ENCODE measurements at regions not wholly inside any gene's neighbourhood (a gene's known extent, or its start where the extent isn't known, plus 50 kb on each side); places are given as distances from the start of the nearest gene placed in this dataset.
"Not testable (repeated sequence)": the region's sequence is repeated elsewhere in the genome, so short reads cannot be mapped to it uniquely, and the experiment has no call there.

DNA sequence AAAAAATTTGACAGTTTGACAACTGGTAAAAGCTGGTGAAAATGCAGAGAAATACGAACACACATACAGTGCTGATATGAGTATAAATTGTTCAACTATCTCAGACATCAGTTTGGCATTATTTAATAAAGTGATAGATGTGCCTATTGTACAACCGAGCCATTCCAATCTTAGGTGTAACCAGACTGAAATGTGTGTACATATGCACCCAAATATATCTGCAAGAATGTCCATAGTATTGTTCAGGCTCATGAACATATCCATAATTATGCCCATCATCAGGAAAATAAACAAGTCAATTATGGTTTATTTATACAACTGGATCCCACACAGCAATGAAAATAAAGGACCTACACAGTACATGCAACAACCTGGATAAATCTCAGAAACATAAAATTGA lies 188.9 kb upstream of the DDX53 start:
- DNase-seq, result no peak

DNA sequence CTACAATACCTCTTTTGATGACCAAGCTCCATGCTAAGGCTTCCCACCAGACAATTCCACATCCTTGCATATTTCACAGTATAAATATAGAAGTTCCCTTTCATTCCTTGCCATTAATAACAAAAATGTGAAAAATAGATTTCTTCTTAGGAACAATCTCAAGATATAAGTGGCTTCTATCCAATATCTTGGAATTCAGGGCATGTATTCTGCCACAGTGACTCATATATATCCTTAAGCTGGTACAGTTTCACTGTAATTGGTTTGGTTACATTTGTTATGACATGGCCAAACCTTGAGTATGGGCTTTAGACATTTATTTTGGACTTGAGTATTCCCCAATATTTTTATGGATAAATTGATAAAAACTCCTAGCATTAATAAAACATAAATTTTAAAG lies 181.7 kb upstream of the DDX53 start:
- DNase-seq, result no peak

DNA sequence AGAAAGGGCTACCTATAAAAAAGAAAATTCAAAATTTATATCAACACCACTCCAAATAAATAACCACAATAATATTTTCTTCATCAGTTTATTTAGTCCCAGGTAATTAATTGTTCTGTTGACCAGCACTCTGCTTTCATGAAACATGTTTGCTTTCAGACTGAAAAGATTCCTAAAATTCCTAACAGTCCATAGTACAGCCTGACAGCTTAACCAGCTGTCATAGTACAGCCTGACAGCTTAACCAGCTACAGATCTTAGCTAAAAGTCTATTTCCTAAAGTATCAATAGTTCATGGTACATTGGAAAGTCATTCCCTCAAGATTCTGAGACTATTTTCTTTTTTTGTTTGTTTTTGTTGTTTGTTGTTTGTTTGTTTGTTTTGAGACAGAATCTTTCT lies 144.1 kb upstream of the DDX53 start:
- DNase-seq, result no peak

DNA sequence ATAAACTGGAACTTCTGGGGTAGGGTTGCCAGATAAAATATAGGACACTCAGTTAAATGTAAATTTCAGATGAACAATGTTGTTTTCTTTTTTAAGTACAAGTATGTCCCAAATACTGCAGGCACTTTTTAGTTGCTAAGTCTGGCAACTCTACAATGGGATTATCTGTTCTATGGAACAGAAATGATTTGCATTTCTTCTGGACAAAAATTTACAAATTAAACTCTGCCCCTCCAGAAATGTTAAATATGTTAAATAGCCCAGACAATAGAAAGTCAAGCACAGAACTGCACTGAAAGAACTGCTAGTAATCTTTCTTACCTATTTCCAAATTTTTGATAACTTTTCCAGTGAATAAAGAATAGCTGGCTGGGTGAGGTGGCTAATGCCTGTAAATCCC lies 140.1 kb upstream of the DDX53 start:
- no peak for DNase-seq

DNA sequence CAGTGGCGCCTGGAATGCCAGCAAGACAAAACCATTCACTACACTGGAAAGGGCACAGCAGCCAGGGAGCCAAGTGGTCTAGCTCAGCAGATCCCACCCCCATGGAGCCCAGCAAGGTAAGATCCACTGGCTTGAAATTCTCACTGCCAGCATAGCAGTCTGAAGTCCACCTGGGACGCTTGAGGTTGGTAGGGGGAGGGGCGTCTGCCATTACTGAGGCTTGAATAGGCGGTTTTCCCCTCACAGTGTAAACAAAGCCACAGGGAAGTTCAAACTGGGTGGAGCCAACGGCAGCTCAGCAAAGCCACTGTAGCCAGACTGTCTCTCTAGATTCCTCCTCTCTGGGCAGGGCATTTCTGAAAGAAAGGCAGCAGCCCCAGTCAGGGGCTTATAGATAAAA lies 133.0 kb upstream of the DDX53 start:
- not testable (repeated sequence) for DNase-seq

DNA sequence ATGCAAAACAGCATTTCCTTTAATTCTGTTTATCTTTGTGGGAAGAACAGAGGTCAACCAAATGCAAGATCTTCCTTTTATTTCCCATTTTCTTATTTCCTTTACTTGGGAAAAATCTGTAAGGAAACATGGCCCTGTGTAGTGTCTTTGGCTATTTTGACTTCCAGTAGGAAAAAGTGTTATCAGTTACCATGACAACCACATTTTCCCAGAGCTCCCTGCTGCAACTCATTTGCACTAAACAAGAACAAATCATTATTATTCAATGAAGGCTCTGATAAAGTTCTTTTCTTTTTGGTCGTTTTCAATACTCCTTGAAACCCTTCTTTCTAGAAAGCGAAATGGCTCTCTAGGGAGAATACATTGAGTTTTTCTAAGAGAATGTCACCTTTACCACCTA lies 117.2 kb upstream of the DDX53 start:
- no peak for DNase-seq

DNA sequence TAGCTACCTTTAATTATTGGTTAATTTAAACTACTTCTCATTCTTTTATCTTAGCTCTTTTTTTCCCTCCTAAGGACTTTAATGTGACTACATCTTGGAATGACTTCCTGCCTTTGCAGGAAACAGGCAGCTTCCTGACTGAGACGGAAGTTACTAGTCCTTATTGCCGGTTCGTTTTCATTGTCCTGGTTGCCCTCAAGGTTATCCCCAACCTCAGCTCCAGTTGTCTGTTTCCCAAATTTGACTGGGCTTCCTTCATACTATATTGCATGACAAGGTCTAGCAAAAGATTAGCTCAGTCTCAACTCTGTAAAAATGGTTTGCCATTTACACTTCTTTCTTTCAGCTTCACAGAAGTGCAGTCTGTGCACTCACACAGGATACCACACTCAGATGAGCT lies 109.9 kb upstream of the DDX53 start:
- DNase-seq, result no peak

DNA sequence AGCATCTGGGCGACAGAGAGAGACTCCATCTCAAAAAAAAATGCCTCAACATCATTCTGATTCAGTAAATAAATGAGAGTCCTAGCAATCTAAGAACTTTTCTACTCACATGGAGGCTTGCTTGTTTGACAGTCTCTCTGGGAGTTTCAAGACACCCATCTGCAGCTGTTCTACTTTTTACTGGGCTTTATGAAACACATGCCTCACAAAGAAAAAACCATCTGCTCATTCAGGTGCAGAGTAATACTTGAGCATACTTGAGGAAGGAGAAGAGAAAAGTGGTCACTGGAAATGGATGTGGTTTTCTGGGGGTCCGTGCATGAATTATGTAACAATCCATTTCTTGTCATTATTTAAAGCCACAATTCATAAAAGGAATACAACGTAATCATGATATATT lies 87.1 kb upstream of the DDX53 start:
- no peak for DNase-seq

DNA sequence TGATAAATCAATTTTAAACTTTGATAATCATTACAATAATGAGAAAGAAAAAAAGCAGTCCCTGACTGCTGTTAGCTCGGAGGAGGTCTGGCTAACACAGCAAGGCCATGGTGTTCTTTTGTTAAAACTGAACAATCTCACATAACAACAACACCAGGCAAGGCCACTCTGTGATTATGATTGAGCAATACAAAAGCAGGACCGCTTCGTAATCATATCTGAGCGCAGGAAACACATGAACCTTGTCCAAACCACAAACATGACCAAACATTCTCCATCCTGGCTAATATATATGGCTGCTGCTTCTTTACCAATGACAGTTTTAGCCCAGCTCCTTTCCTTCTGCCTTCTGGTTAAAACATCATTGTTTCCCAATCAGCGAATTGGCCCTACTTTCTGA lies 76.8 kb upstream of the DDX53 start:
- DNase-seq, result no peak

DNA sequence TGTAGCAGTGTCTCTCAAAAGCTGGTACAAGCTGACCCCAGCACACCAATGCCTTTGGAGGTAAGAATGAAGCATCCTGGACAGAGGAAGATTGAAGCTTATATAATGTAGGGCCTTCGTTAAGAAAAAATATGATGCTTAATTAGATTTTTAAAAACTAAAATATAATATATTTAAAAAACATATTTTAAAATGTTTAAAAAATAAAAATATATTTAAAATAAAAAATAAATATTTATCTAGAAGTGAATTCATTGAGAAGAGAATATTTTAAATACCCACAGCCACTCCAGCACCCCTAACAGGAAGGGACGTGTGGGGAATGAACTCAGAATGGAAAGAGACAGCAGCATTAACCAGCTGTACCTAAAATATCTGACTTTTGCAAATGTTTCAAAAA lies 65.1 kb upstream of the DDX53 start:
- no peak for DNase-seq

DNA sequence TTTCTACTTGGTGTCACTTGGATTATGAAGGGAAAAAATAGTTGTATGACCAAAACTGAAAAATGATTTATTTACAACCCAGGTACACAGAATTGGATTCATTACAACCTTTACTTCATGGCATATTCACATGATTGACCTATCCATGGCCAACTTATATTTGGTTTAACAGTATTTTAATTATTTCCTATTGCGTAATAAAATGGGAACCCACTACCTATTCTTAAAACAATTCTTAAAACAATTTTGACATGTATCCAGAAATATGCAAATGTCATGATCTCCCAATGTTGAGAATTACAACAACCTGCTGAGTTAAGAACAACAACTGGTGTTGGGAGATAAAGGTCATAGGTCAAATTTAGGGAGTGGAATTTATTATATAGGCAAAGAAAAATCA lies 54.8 kb upstream of the DDX53 start:
- no peak for DNase-seq
